ENCODE measurements at regions not wholly inside any gene's neighbourhood (a gene's known extent, or its start where the extent isn't known, plus 50 kb on each side); places are given as distances from the start of the nearest gene placed in this dataset.
"Not testable (repeated sequence)": the region's sequence is repeated elsewhere in the genome, so short reads cannot be mapped to it uniquely, and the experiment has no call there.

GRCh38 chr1:228945885-228946284 lies 210.6 kb downstream of the RHOU start:
- no peak for TF ChIP-seq CTCF (conservative IDR thresholded peaks at IDR 0.05)
- no peak overlapping the region for H3K27ac ChIP-seq

DNA sequence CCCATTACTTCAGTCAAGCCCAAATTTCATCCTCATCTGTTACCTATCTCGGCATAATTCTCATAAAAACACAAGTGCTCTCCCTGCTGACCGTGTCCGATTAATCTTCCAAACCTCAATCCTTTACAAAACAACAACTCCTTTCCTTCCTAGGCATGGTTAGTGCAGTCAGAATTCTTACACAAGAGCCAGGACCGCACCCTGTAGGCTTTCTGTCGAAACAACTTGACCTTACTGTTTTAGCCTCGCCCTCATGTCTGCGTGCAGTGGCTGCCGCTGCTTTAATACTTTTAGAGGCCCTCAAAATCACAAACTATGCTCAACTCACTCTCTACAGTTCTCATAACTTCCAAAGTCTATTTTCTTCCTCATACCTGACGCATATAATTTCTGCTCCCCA lies 214.3 kb downstream of the RHOU start:
- not testable (repeated sequence) for H3K27ac ChIP-seq

DNA sequence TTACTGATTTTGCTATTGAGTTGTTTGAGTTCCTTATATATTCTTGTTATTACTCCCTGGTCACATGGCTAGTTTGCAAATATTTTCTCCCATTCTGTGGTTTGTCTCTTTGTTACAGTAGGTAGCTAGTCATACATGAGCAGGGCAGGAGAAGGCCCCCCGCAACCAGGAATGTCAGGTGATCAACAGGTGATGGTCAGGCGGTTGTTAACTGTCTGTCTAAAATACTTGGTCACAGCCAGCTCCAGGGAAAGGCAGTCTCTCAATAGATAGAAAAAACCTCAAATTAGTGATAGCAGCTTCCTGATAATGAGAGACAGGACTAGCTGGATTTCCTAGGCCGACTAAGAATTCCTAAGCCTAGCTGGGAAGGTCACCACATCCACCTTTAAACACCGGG lies 217.9 kb downstream of the RHOU start:
- H3K27ac ChIP-seq, result no peak overlapping the region
- TF ChIP-seq ZFX (IDR thresholded peaks at IDR 0.05) (no peak), CTCF (conservative IDR thresholded peaks at IDR 0.05) (no peak)

GRCh38 chr1:228953808-228954207 lies 218.5 kb downstream of the RHOU start:
- H3K27ac ChIP-seq, result not testable (repeated sequence)

DNA sequence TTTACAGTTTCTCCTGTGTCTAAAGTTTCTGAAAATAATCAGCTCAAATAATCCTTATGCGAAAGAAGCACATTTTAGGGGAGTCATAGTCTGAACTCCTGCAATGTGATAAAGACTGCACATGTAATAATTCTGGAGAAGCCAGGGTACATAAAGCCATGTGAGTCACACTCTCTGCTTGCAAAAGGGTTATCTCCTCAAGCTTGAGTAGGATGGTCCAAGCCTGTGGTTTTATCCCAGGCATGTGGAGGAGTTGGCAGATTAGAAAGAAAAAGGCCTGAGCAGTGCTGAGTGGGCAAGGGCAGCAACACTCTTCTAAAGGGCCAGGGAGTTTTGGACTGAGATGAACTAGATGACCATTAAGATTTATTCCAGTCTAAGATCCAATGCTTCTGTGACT lies 220.4 kb downstream of the RHOU start:
- TF ChIP-seq CTCF (conservative IDR thresholded peaks at IDR 0.05) (no peak), ZFX (IDR thresholded peaks at IDR 0.05) (no peak)

GRCh38 chr1:228956864-228957263 lies 221.6 kb downstream of the RHOU start:
- TF ChIP-seq CTCF (conservative IDR thresholded peaks at IDR 0.05) (no peak), ZFX (IDR thresholded peaks at IDR 0.05) (no peak)
- no peak overlapping the region for H3K27ac ChIP-seq

More for the DNA sequence above, 220.4 kb downstream of the RHOU start:
- H3K27ac ChIP-seq, result no peak overlapping the region

GRCh38 chr1:228957535-228957934 lies 222.3 kb downstream of the RHOU start:
- TF ChIP-seq CTCF (conservative IDR thresholded peaks at IDR 0.05) (no peak), ZFX (IDR thresholded peaks at IDR 0.05) (no peak)
- no peak overlapping the region for H3K27ac ChIP-seq

DNA sequence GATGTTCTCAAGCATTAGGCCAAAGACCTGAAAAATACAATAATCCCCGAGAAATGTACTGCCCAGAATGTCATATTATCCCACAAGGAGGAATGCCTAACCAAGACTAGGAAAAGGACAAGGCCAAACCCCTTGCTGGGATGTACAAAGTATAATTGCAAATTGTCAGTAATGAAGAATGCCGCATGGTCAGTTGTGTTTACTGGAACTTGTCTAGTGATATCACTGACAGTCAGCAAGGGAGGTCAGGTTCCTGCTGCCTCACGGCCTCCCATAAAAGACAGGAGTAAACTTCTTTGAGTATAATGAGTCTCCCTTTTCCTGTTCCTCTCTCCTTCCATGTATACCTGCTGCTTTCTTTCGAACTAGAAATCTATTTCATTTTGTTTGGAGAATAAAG lies 222.8 kb downstream of the RHOU start:
- TF ChIP-seq ZFX (IDR thresholded peaks at IDR 0.05), result no peak
- no peak overlapping the region for H3K27ac ChIP-seq

- TF ChIP-seq ZFX (IDR thresholded peaks at IDR 0.05) (no peak), CTCF (conservative IDR thresholded peaks at IDR 0.05) (no peak)
- H3K27ac ChIP-seq, result no peak overlapping the region
These were observed 223.5 kb downstream of the RHOU start for GRCh38 chr1:228958741-228959140.

Data from C4-2B (cell line).